NT2/D1 (cell line): ENCODE measurements at regions not wholly inside any gene's neighbourhood (a gene's known extent, or its start where the extent isn't known, plus 50 kb on each side); places are given as distances from the start of the nearest gene placed in this dataset.

Experiments
- SUZ12 ChIP-seq: IDR thresholded peaks from 2 replicates; pipeline ENCODE4 v1.6.1; 2011; ENCODE audit not compliant: insufficient read length, insufficient read depth; ENCODE audit errors: extremely low read depth
- YY1 ChIP-seq: IDR thresholded peaks from 2 replicates; pipeline ENCODE4 v1.6.1; 2011; ENCODE audit not compliant: insufficient read length, insufficient read depth
- ZNF274 ChIP-seq: IDR thresholded peaks from 2 replicates; pipeline ENCODE4 v1.6.1; 2011; ENCODE audit warnings: mild to moderate bottlenecking, low read depth, low read length

DNA sequence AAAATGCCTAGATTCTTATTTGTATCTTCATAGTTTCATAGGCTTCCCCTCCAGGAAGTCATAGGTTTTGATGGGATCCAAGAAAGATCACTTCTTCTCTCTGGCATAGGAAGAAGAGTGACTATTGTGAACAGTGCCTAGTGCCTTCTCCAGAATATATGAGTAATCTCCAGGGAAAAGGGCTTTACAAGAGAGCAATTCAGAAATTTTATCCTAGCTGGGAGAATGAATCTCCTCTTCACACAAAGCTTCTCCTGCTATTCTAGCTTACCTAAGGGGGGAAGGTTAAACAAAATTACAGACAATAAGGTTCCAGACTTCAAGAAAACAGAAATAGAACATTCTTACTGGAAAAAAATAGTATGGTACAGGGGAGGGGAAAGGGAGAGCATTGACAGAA lies 1193.3 kb upstream of the CDH6 start:
- TF ChIP-seq YY1 (no peak), SUZ12 (no peak), ZNF274 (no peak)
